HS-27A (cell line): ENCODE measurements at regions not wholly inside any gene's neighbourhood (a gene's known extent, or its start where the extent isn't known, plus 50 kb on each side); places are given as distances from the start of the nearest gene placed in this dataset.

Source experiments
- DNase-seq: peaks from one replicate; pipeline ENCODE4 v3.0.0-alpha.2; 2012; ENCODE audit warnings: low read depth, missing footprints

- no peak for DNase-seq
Measured at GRCh38 chr2:220980966-220981675, 591.0 kb downstream of the EPHA4 start.

- DNase-seq: no peak
Measured at GRCh38 chr2:220981926-220982325, 590.2 kb downstream of the EPHA4 start.

GRCh38 chr2:220985561-220985960, 586.5 kb downstream of the EPHA4 start:
- DNase-seq: no peak

GRCh38 chr2:220987839-220988238, 584.3 kb downstream of the EPHA4 start:
- DNase-seq: no peak

- DNase-seq: no peak
Measured at GRCh38 chr2:220991972-220992371, 580.1 kb downstream of the EPHA4 start.

- DNase-seq: no peak
Measured at GRCh38 chr2:220994846-220995245, 577.3 kb downstream of the EPHA4 start.

GRCh38 chr2:220995581-220995980, 576.5 kb downstream of the EPHA4 start:
- no peak for DNase-seq

GRCh38 chr2:220998156-220998555, 573.9 kb downstream of the EPHA4 start:
- no peak for DNase-seq

- no peak for DNase-seq
Measured at GRCh38 chr2:220999356-220999755, 572.7 kb downstream of the EPHA4 start.

GRCh38 chr2:221001381-221001801, 570.7 kb downstream of the EPHA4 start:
- no peak for DNase-seq

- DNase-seq: no peak
Measured at GRCh38 chr2:221002101-221002685, 569.9 kb downstream of the EPHA4 start.

- DNase-seq: no peak
Measured at GRCh38 chr2:221005338-221005737, 566.8 kb downstream of the EPHA4 start.

- no peak for DNase-seq
Measured at GRCh38 chr2:221006084-221006483, 566.0 kb downstream of the EPHA4 start.

GRCh38 chr2:221016551-221016950, 555.6 kb downstream of the EPHA4 start:
- DNase-seq: no peak

GRCh38 chr2:221018262-221018661, 553.8 kb downstream of the EPHA4 start:
- no peak for DNase-seq

GRCh38 chr2:221019668-221020067, 552.4 kb downstream of the EPHA4 start:
- DNase-seq: no peak

GRCh38 chr2:221022554-221022953, 549.5 kb downstream of the EPHA4 start:
- no peak for DNase-seq

GRCh38 chr2:221025398-221025797, 546.7 kb downstream of the EPHA4 start:
- no peak for DNase-seq

GRCh38 chr2:221034026-221034701, 537.9 kb downstream of the EPHA4 start:
- no peak for DNase-seq

GRCh38 chr2:221034973-221035372, 537.1 kb downstream of the EPHA4 start:
- no peak for DNase-seq

- peak; percentile 19 for DNase-seq
Measured at GRCh38 chr2:221042926-221043325, 529.2 kb downstream of the EPHA4 start.

- no peak for DNase-seq
Measured at GRCh38 chr2:221044781-221045180, 527.3 kb downstream of the EPHA4 start.
